Activated CD4-positive, alpha-beta T cell treated with anti-CD3 and anti-CD28 coated beads, Interleukin-2, amount 10 ng/mL, durations not matched to agents 7 days and 5 days (primary cell): ENCODE measurements at regions not wholly inside any gene's neighbourhood (a gene's known extent, or its start where the extent isn't known, plus 50 kb on each side); places are given as distances from the start of the nearest gene placed in this dataset.

ENCODE experiments used
- CTCF ChIA-PET: fragments of 350-600 bp; sonication (Branson Sonifier 250); formaldehyde crosslinking; loops from one replicate; lab custom pipeline; 2021; ENCODE audit warnings: antibody characterized with exemption; lab: Charles Lee
- POLR2A ChIA-PET: fragments of 350-600 bp; sonication (Branson Sonifier 250); formaldehyde crosslinking; loops from one replicate; lab custom pipeline; 2021; ENCODE audit warnings: antibody characterized with exemption; lab: Charles Lee
- DNase-seq: peaks from one replicate; pipeline ENCODE4 v3.0.0-alpha.2; 2020
- H3K27ac Mint-ChIP-seq: one replicate; pipeline ENCODE4 v1.8.0; 2021; ENCODE audit warnings: mild to moderate bottlenecking, moderate library complexity, mixed read lengths
- H3K27me3 Mint-ChIP-seq: one replicate; pipeline ENCODE4 v1.8.0; 2021; ENCODE audit warnings: mixed read lengths
- H3K36me3 Mint-ChIP-seq: one replicate; pipeline ENCODE4 v1.8.0; 2021; ENCODE audit warnings: low read depth, mixed read lengths
- H3K4me1 Mint-ChIP-seq: one replicate; pipeline ENCODE4 v1.8.0; 2021; ENCODE audit warnings: mixed read lengths
- H3K4me3 Mint-ChIP-seq: one replicate; pipeline ENCODE4 v1.8.0; 2021; ENCODE audit warnings: mild to moderate bottlenecking, moderate library complexity, mixed read lengths
- H3K9me3 Mint-ChIP-seq: one replicate; pipeline ENCODE4 v1.8.0; 2021; ENCODE audit warnings: mixed read lengths

DNA sequence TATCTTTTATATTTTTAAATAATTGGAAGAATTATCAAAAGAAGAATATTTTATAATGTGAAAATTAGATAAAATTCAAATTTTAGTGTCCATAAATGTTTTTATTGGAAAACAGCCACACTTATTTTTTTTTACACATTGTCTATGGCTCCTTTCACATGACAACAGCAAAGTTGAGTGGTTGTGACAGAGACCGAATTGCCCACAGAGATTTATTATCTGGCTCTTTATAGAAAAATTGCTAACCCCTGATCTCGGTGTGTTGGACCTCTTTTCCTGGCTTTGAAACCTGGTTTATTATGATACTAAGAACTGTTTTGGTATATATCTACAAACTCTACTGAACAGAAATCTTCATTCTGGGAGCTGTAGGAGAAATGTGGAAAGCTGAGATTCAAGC, 269.1 kb upstream of the UMPS start:
- H3K36me3 Mint-ChIP-seq, result no peaks in the 10 kb centered on the region
- ChIA-PET POLR2A (no interaction called here), CTCF (no interaction called here)
- H3K9me3 Mint-ChIP-seq, result no peaks in the 10 kb centered on the region
- H3K27me3 Mint-ChIP-seq, result peaks cover 30% of the 10 kb centered on the region
- H3K27ac Mint-ChIP-seq, result no peak overlapping the region
- no peak for DNase-seq
- no peaks in the 10 kb centered on the region for H3K4me1 Mint-ChIP-seq
- no peak overlapping the region for H3K4me3 Mint-ChIP-seq

DNA sequence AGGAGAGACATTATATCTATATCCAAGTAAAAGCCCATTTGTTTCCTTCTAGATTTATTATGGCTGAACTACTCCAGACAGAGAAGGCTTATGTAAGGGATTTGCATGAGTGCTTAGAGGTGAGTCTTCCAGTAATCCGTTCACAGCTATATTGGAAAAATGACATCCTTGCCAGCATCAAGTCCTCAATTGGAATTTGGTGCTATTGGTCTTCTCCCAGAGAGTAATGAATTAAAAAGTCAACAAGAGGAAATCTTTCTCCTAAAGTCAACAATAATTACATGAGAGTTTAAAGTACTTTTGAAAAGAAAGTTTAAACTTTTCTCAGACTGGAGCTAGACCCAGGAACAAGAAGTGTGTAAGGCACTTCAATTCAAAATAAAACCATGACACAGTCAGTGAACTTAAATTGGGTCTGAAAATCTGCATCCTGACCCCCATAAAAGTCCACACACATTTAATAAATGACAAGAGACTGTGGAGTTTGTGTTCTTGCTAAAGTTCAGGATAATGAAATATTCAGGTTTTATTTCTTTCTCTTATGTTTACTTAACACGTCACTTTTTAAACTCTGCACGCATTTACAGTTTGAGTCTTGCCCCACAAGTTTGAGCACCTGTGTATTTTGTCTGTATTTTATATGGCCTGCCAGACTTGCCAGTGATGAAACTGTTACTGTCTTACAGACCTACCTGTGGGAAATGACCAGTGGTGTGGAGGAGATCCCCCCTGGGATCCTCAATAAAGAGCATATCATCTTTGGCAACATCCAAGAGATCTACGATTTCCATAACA, 268.2 kb upstream of the UMPS start:
- ChIA-PET CTCF (no interaction called here), POLR2A (no interaction called here)
- Mint-ChIP-seq H3K27ac (no peak overlapping the region), H3K9me3 (no peaks in the 10 kb centered on the region), H3K27me3 (peaks cover 30% of the 10 kb centered on the region), H3K4me1 (no peaks in the 10 kb centered on the region), H3K4me3 (no peak overlapping the region), H3K36me3 (no peaks in the 10 kb centered on the region)
- no peak for DNase-seq

DNA sequence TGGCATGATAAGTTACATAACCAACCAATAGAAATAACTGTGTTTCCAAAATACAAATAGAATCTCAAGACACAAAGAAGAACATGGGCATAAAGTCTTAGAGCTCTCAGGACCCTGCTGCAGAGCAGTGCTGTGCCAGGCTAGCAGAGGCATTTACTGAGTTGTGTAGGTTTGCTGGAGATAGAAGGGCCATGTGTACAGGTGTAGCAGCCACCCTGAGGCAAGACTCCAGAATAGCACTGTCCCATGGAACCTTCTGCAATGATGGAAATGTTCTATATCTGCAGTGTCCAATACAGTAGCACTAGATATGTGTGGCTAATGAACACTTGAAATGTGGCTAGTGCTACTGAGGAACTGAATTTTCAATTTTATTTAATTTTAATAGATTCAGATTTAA, 267.0 kb upstream of the UMPS start:
- Mint-ChIP-seq H3K27me3 (peaks cover 28% of the 10 kb centered on the region), H3K27ac (no peak overlapping the region), H3K4me3 (no peak overlapping the region), H3K36me3 (no peaks in the 10 kb centered on the region), H3K9me3 (no peaks in the 10 kb centered on the region), H3K4me1 (no peaks in the 10 kb centered on the region)
- CTCF ChIA-PET, result no interaction called here
- no peak for DNase-seq
- POLR2A ChIA-PET, result no interaction called here

DNA sequence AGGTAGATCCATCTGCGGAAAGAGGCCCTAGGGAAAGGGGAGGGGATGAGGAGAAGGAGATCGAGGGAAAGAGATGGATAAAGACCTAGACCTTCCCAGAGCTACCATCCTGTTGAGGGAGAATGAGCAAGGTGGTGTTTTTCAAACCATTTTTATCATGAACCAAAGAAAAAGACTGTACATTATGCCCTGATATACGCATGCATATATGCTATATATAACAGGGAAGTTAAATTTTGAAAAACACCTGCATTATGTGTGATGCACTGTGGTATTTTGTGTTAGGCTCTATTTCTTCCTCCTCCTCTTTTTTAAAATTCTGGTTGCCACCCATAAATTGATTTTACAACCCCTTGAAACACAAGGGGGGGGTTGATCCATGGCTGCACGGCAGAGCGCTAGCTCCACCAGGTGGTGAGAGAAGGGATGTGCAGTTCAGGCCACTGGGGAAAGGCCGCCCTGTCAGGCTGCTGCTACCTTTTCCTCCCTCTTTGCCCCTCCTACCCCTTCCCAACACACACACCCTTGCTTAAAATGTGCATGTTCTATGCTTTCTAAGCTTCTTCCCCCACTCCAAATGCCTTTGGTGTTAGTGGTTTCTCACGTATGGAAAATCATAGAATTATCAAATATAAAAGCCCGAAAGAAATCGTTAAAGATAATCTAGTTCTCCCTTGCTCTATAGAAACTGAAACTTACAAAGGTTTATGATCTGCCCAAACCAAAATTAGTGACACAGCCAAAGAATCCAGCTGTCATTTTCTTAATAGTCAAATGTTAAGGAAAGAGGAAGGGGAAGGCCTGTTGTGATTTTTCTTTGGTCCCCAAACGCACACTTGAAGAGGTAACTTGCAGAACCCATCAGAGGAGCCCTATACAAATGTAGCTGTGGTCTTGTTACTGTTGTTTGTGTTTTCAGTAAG, 262.0 kb upstream of the UMPS start:
- H3K36me3 Mint-ChIP-seq, result no peaks in the 10 kb centered on the region
- H3K27me3 Mint-ChIP-seq, result peaks cover 21% of the 10 kb centered on the region
- H3K4me3 Mint-ChIP-seq, result no peak overlapping the region
- H3K4me1 Mint-ChIP-seq, result no peaks in the 10 kb centered on the region
- ChIA-PET POLR2A (no interaction called here), CTCF (interaction anchor here (0.9 to 1.1 kb wide), 2 partner anchors 10 to 21 kb away, joined by 3 read pairs; no protein-coding TSS in a partner anchor)
- H3K9me3 Mint-ChIP-seq, result no peaks in the 10 kb centered on the region
- no peak overlapping the region for H3K27ac Mint-ChIP-seq
- DNase-seq, result peak; percentile 30

DNA sequence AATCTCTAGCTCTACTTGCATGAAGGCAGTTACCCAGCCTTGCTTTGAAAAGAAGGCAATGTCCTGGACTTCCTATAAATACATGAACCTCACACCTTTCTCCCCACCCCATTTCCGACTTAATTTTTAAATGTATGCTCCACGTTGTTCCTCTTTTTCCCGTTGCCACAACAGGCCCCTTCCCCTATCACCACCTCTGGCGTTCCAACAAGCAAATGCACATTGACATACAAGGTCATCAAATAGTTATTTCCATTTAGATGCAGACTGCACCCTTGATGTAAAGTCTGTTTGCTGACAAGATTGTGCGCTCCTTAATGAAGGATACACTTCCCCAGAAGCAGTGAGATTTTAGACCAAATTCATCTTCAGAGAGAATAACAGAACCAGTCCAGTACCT, 260.7 kb upstream of the UMPS start:
- POLR2A ChIA-PET, result no interaction called here
- Mint-ChIP-seq H3K27ac (no peak overlapping the region), H3K36me3 (no peaks in the 10 kb centered on the region), H3K9me3 (no peaks in the 10 kb centered on the region), H3K27me3 (peaks cover 21% of the 10 kb centered on the region), H3K4me3 (no peak overlapping the region), H3K4me1 (no peaks in the 10 kb centered on the region)
- no peak for DNase-seq
- CTCF ChIA-PET, result no interaction called here

DNA sequence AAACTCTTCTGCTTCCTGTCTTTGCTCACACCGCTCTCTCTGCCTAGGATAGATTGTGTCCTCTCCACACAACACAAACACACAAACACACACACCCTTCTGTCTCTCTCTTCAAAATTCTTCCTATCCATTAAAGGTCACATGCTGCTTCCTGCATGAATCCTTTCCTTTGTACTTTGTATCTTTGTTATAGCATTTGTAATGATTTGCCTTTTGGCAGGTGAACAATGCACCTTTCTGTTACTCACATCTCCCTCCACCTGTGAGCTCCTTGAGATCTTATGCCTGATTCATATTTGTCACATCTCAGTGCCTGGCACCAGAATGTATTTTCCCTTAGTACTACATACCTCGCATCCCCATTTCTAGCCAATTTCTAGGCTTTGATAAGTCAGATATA, 251.4 kb upstream of the UMPS start:
- CTCF ChIA-PET, result no interaction called here
- POLR2A ChIA-PET, result no interaction called here
- Mint-ChIP-seq H3K4me3 (no peak overlapping the region), H3K27me3 (peaks cover 27% of the 10 kb centered on the region), H3K27ac (no peak overlapping the region), H3K4me1 (no peaks in the 10 kb centered on the region), H3K36me3 (no peaks in the 10 kb centered on the region), H3K9me3 (no peaks in the 10 kb centered on the region)
- no peak for DNase-seq

DNA sequence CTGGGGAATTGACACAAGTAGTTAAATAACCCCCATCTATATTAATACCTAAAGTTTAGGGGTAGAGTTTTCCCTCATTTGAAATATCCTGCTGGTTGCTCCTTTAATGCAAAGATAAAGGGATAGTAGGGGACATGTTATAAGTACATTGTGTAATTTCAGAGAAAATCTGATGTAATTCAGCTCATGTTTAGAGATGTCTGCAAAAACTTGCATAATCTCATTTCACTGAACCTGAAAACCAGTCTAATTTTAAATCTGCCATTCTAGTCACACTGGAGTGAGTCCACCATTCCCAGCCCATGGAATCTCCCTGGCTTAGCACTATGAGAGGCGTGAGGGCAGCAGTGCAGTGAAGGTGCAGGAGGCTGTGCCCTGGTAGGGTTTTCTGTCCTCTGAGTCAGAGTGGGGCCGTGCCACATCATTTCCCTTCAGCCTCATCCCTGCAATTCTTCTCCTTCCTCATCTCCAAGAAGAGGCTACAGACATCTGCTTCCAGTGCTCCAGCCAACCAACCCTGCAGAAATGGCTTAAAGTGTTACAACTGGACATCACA, 246.3 kb upstream of the UMPS start:
- Mint-ChIP-seq H3K4me3 (no peak overlapping the region), H3K36me3 (no peaks in the 10 kb centered on the region), H3K27ac (no peak overlapping the region), H3K4me1 (no peaks in the 10 kb centered on the region), H3K27me3 (peaks cover 12% of the 10 kb centered on the region), H3K9me3 (no peaks in the 10 kb centered on the region)
- ChIA-PET CTCF (no interaction called here), POLR2A (no interaction called here)
- DNase-seq, result no peak

DNA sequence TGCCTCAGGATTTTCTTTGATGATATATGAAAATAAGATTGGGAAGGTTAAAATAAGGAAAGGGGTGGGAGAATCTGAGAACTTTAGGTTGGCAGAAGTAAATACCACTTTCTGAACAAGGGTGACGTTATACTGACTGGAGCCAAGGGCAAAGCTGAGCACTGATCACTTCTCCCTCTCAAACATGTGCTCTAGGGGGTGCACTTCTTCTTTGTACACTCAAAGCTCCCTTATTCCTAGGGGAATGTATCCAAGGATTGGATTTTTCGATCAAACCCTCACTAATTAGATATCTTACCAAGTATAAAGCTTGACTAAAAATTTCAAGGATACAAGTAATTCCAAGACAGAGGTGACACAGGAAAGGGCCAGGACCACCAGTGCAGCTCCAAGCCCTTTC, 243.9 kb upstream of the UMPS start:
- Mint-ChIP-seq H3K4me1 (peaks cover 12% of the 10 kb centered on the region), H3K4me3 (no peak overlapping the region), H3K27ac (no peak overlapping the region), H3K9me3 (no peaks in the 10 kb centered on the region), H3K27me3 (peaks cover 13% of the 10 kb centered on the region), H3K36me3 (no peaks in the 10 kb centered on the region)
- POLR2A ChIA-PET, result no interaction called here
- DNase-seq, result no peak
- CTCF ChIA-PET, result interaction anchor here (1.5 kb wide), 1 partner anchor 45 kb away, joined by 3 read pairs; no protein-coding TSS in a partner anchor

DNA sequence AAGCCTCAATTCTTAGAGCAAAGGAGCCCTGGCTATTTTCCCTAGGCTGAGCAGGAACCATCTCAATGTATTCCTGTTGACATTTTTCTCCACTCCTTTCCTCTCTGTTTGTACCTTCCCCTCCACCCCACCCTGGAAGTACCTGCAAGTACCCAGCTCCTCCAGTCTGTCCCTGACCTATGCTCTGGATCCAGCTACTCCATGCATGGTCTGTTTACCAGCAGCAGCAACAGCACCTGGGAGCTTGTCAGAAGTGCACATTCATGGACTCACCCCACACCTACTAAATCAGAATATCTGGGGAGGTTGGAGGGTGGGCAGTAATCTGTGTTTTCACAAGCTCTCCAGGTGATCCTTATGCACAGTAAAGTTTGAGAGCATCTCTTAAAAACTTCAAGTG, 240.7 kb upstream of the UMPS start:
- ChIA-PET POLR2A (no interaction called here), CTCF (no interaction called here)
- Mint-ChIP-seq H3K27me3 (peaks cover 6% of the 10 kb centered on the region), H3K9me3 (no peaks in the 10 kb centered on the region), H3K4me1 (peaks cover 20% of the 10 kb centered on the region), H3K4me3 (no peak overlapping the region), H3K27ac (no peak overlapping the region), H3K36me3 (no peaks in the 10 kb centered on the region)
- no peak for DNase-seq

DNA sequence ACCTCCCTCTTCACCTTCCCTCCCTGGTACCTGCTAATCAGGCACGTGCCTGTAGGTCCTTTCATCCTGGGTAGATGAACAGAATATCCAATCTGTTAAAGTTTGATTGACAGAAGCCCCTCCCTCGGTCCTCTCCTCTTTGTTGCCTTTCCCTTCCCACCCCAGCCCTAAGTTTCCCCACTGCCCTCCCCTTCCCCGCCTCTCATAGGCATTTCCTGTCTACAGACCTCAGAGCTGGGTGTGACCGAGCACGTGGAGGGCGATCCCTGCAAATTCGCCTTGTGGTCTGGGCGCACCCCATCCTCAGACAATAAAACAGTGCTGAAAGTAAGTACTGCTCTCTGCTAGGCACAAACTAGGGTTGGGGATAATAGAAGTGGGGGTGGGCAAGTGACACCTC, 239.2 kb upstream of the UMPS start:
- no peaks in the 10 kb centered on the region for H3K36me3 Mint-ChIP-seq

DNA sequence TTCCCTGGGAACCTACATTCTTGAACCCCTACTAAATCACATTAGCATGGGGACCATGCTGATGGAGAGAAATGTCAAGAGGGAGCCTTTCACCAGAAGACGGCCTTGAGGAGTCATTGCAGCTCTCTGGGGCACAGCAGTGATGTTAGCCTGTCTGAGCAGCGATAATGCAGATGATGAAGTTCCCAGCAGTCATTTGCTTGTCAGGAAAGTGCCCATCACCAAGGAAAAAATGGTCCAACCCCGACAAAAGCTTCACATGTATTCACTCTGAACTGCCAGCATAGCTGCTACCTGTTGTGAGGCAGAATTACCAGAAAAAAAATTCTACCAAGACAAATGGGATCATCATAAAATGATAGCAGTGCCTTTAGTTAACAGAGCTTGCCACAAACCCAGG, 238.4 kb upstream of the UMPS start:
- ChIA-PET POLR2A (no interaction called here), CTCF (no interaction called here)
- DNase-seq, result no peak
- H3K4me3 Mint-ChIP-seq, result no peak overlapping the region
- peaks cover 20% of the 10 kb centered on the region for H3K4me1 Mint-ChIP-seq
- H3K27me3 Mint-ChIP-seq, result peaks cover 12% of the 10 kb centered on the region
- H3K9me3 Mint-ChIP-seq, result no peaks in the 10 kb centered on the region
- no peaks in the 10 kb centered on the region for H3K36me3 Mint-ChIP-seq
- H3K27ac Mint-ChIP-seq, result no peak overlapping the region

More for the DNA sequence above, 239.2 kb upstream of the UMPS start:
- Mint-ChIP-seq H3K27me3 (peaks cover 10% of the 10 kb centered on the region), H3K4me3 (no peak overlapping the region), H3K9me3 (no peaks in the 10 kb centered on the region), H3K27ac (no peak overlapping the region), H3K4me1 (peaks cover 20% of the 10 kb centered on the region)
- POLR2A ChIA-PET, result interaction anchor here (0.7 kb wide), 1 partner anchor 436 kb away, joined by 3 read pairs; no protein-coding TSS in a partner anchor
- DNase-seq, result peak; percentile 7
- CTCF ChIA-PET, result no interaction called here

DNA sequence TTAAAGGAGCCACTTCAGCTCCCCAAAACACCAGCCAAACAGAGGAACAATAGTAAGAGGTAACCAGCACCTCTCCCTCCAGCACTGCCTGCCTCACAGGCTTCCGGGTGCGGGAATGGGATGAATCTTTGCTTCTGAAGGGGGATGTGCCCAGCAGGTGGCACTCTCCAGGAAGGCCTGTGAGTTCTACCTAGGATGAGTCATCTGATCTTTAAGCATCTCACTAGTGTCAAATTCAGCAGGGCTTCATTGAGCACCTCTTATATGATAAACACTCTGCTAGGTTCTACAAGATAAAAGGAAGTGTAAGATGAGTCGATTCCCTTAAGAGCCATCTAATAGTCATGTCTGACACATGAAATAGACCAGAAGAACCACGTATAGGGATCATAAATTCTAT, 237.4 kb upstream of the UMPS start:
- Mint-ChIP-seq H3K9me3 (no peaks in the 10 kb centered on the region), H3K4me1 (peaks cover 20% of the 10 kb centered on the region), H3K27me3 (peaks cover 20% of the 10 kb centered on the region), H3K36me3 (no peaks in the 10 kb centered on the region), H3K27ac (no peak overlapping the region), H3K4me3 (no peak overlapping the region)
- no peak for DNase-seq
- CTCF ChIA-PET, result no interaction called here
- POLR2A ChIA-PET, result no interaction called here

DNA sequence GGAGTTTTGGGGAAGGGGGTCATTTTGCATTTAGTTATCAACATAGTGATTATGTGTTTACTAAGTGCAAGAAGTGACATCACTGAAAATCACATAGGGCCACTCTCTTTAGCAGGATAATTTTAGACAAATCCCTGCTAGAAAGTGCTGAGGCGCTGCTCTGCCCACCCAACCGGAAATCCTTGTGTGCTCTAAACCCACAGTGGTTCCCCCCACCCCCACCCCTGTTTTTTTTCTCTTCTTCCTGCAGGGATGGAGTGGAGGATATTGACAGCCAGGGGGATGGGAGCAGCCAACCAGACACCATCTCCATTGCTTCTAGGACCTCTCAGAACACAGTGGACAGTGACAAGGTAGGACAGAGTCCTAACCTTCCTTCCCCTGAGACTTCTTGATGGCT, 234.2 kb upstream of the UMPS start:
- Mint-ChIP-seq H3K4me3 (no peak overlapping the region), H3K4me1 (peaks cover 11% of the 10 kb centered on the region), H3K27ac (no peak overlapping the region), H3K9me3 (no peaks in the 10 kb centered on the region), H3K27me3 (peaks cover 33% of the 10 kb centered on the region), H3K36me3 (no peaks in the 10 kb centered on the region)
- CTCF ChIA-PET, result no interaction called here
- POLR2A ChIA-PET, result no interaction called here
- DNase-seq, result no peak
